ENCODE measurements at regions not wholly inside any gene's neighbourhood (a gene's known extent, or its start where the extent isn't known, plus 50 kb on each side); places are given as distances from the start of the nearest gene placed in this dataset.

DNA sequence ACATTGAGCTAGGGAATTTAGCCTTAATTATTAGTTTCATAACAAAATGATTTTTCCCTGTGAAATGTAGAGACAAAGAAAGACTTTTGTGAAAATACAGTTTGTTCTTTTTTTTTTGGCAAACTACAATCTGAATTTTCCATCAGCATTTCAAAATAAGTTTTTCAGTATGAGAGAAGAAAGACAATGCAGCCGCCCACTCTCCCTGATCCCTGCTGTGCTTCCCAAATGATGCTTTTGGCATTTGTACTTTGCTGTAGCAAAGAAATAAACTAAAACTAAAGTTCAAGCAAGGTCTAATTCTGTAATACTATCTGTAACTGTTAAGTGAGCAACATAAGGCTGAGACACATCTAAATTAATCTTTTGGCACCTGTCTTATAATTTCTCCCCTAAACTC, 782.2 kb downstream of the VGLL3 start:
- TF ChIP-seq CTCF (IDR thresholded peaks at IDR 0.05 in 8 of 11, conservative IDR thresholded peaks at IDR 0.05 in 3 of 11) (no peak), POLR2AphosphoS5 (IDR thresholded peaks at IDR 0.05) (no peak), POLR2A (IDR thresholded peaks at IDR 0.05) (no peak)
